HCT116 (cell line): ENCODE measurements at regions not wholly inside any gene's neighbourhood (a gene's known extent, or its start where the extent isn't known, plus 50 kb on each side); places are given as distances from the start of the nearest gene placed in this dataset.

Source experiments
- CEBPB ChIP-seq: IDR thresholded peaks from 2 replicates; pipeline ENCODE4 v1.6.1; 2012; ENCODE audit warnings: low read depth
- EGR1 ChIP-seq: IDR thresholded peaks from 2 replicates; pipeline ENCODE4 v1.6.1; 2012; ENCODE audit warnings: low read depth
- EZH2 ChIP-seq: fragments of 200-600 bp; sonication (generic); IDR thresholded peaks from 2 replicates; pipeline ENCODE4 v1.6.1; 2017; ENCODE audit warnings: antibody characterized with exemption, mixed run types
- EZH2phosphoT487 ChIP-seq: fragments of 200-600 bp; IDR thresholded peaks from 2 replicates; pipeline ENCODE4 v1.6.1; 2018; ENCODE audit warnings: antibody characterized with exemption, borderline replicate concordance
- MAX ChIP-seq: IDR thresholded peaks from 2 replicates; pipeline ENCODE4 v1.6.1; 2012
- POLR2A ChIP-seq: IDR thresholded peaks from 2 replicates; pipeline ENCODE4 v1.7.0; 2011; ENCODE audit warnings: borderline replicate concordance; ENCODE audit not compliant: insufficient read depth, insufficient read length; ENCODE audit errors: extremely low read depth
- POLR2AphosphoS5 ChIP-seq: IDR thresholded peaks from 2 replicates; pipeline ENCODE4 v1.6.1; 2011; ENCODE audit warnings: mild to moderate bottlenecking, low read depth, low read length, moderate library complexity
- RAD21 ChIP-seq: IDR thresholded peaks from 2 replicates; pipeline ENCODE4 v1.6.1; 2012; ENCODE audit warnings: low read depth, mild to moderate bottlenecking
- SP1 ChIP-seq: IDR thresholded peaks from 2 replicates; pipeline ENCODE4 v1.6.1; 2012; ENCODE audit warnings: low read depth
- TCF7L2 ChIP-seq: IDR thresholded peaks from 2 replicates; pipeline ENCODE4 v1.7.0; 2011; ENCODE audit warnings: borderline replicate concordance, inconsistent platforms; ENCODE audit not compliant: insufficient read depth, insufficient read length; ENCODE audit errors: extremely low read depth
- ZFX ChIP-seq: fragments of 450-650 bp; IDR thresholded peaks from 2 replicates; pipeline ENCODE4 v1.6.1; 2017
- ZNF274 ChIP-seq: fragments of 200-500 bp; sonication (Bioruptor generic); IDR thresholded peaks from 2 replicates; pipeline ENCODE4 v1.6.1; 2014; ENCODE audit warnings: mild to moderate bottlenecking, low read depth, low read length, inconsistent platforms
- TF ChIP-seq, protein P1 (sequence below), 3 experiments: fragments of 200-600 bp in 1 of 3; sonication (generic) in 1 of 3; IDR thresholded peaks in 2 of 3; conservative IDR thresholded peaks in 1 of 3; 2 replicates each; pipeline ENCODE4 v1.5.1; 2012 to 2017; ENCODE audit warnings: low read depth in 2 of 3, low read length in 2 of 3, antibody characterized with exemption in 1 of 3, borderline replicate concordance in 1 of 3, control low read depth in 1 of 3, mild to moderate bottlenecking in 1 of 3, mixed read lengths in 1 of 3, mixed run types in 1 of 3, moderate library complexity in 1 of 3; ENCODE audit not compliant: insufficient read depth in 1 of 3

DNA sequence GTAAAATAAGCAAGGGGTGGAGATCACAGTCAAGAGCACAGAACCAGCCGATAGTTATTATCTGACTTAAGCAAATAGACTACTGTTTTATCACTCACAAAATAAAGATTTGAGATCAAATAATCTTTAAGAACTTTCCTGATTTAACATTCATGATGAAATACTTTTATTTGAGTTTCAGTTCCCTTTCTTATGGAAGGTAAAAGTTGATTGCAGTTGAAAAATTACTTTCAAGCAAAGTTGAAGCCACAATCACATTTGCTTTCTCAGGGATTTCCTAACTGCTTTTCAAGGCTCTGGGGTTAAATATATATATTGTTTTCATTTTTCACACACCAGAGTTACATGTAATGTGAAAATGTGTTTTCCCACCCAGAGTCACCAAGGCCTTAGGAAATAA lies 599.5 kb downstream of the KCNJ3 start:
- TF ChIP-seq EGR1 (no peak), RAD21 (no peak), EZH2 (no peak), POLR2A (no peak), POLR2AphosphoS5 (no peak), SP1 (no peak), EZH2phosphoT487 (no peak), ZFX (no peak), CEBPB (no peak), TCF7L2 (no peak), ZNF274 (no peak), MAX (no peak)
- TF ChIP-seq, protein P1, sequence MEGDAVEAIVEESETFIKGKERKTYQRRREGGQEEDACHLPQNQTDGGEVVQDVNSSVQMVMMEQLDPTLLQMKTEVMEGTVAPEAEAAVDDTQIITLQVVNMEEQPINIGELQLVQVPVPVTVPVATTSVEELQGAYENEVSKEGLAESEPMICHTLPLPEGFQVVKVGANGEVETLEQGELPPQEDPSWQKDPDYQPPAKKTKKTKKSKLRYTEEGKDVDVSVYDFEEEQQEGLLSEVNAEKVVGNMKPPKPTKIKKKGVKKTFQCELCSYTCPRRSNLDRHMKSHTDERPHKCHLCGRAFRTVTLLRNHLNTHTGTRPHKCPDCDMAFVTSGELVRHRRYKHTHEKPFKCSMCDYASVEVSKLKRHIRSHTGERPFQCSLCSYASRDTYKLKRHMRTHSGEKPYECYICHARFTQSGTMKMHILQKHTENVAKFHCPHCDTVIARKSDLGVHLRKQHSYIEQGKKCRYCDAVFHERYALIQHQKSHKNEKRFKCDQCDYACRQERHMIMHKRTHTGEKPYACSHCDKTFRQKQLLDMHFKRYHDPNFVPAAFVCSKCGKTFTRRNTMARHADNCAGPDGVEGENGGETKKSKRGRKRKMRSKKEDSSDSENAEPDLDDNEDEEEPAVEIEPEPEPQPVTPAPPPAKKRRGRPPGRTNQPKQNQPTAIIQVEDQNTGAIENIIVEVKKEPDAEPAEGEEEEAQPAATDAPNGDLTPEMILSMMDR (IDR thresholded peaks at IDR 0.05 in 2 of 3, conservative IDR thresholded peaks at IDR 0.05 in 1 of 3; ENCODE audit: borderline replicate concordance in 1 of 3, insufficient read depth in 1 of 3, low read depth in 2 of 3, low read length in 2 of 3) = no peak
